ENCODE measurements at regions not wholly inside any gene's neighbourhood (a gene's known extent, or its start where the extent isn't known, plus 50 kb on each side); places are given as distances from the start of the nearest gene placed in this dataset.

DNA sequence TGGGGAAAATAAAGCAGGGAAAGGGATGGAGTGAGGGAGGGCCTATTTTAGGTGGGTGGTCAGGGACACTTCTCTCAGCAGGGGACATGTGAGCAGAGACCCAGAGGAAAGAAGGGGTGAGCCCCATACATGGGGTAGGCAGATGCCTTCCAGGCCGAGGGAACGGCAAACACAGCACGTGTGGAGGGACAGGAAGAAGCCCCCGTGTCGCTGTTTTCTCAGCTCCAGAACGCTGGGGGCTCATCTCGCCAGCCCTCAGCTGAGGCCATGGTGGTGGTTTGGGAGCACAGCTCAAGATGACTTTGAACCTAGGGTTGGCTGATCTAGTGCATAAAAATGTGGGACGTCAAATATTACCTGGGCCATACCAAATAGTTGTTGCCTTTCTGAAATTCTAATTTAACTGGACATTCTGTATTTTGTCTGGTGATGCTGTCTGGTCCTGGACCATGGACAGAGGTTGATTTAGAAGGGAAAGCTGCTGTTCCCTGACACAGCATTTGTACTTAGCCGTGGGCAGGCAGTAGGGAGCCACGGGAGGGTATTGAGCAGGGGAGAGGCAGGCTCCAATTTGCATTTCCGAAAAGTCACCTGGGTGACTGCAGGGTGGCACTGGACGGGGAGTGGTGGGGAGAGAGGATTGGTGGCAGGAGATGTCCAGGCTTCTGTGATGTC, 53.1 kb upstream of the RUNX3 start:
- no peak for DNase-seq

DNA sequence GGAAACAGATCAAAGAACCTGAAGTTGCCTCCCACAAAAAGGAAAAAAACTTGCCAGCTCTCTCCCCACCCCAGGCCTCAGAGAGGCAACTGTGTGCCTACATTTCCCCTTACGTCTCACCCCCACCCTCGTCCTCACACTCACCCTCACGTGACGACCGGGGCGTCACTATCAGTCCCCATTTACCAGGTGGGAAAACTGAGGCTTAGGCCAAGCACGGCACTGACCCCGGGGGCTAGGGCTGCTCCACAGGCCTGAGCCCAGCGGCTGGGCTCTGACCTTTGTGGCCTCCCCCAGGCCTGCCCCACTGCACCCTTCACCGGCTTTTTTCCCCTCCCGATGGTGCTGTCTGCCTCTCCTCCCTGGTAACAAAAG, 51.5 kb upstream of the RUNX3 start:
- no peak for DNase-seq

DNA sequence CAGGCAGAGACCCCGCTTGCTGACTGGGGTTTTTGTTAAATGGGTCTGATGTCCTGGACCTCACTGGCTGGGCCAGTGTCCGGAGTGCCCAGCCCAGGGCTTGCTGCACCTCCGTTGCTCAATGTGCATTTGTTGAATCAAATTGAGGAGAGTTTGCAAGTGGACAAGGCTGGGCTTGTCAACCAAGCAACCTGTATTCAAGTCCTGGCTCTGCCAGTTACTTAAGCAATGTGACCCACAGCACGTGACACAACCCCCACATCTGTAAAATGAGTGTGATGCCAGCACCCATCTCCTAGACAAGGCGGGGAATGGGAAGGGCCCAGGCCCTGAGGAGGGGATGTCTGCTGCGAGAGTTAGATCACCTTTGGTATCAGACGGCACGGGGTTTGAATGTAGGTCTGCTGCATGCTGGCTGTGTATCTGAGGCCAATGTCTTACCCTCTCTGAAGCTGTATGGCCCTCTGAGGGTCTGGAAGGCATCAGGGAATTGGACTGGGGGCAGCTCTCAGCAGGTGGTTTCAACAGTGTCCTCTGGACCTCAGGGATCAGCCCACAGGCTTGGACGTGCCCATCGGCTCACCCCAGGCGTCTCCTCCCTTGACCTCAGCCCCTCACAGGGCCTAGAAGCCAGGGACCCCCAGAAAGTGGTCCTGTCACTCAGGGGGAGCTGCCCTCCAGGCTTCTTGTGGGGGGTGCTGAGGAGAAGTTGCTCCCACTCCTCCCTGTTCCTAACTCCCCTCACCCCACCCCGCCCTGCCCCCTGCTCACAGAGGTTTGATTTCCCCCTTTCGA, 51.0 kb upstream of the RUNX3 start:
- no peak for DNase-seq

Data from effector CD4-positive, alpha-beta T cell (primary cell).